ENCODE measurements at regions not wholly inside any gene's neighbourhood (a gene's known extent, or its start where the extent isn't known, plus 50 kb on each side); places are given as distances from the start of the nearest gene placed in this dataset.
A peak's percentile ranks its signal among the peaks of the same experiment; 100 is the strongest.

DNA sequence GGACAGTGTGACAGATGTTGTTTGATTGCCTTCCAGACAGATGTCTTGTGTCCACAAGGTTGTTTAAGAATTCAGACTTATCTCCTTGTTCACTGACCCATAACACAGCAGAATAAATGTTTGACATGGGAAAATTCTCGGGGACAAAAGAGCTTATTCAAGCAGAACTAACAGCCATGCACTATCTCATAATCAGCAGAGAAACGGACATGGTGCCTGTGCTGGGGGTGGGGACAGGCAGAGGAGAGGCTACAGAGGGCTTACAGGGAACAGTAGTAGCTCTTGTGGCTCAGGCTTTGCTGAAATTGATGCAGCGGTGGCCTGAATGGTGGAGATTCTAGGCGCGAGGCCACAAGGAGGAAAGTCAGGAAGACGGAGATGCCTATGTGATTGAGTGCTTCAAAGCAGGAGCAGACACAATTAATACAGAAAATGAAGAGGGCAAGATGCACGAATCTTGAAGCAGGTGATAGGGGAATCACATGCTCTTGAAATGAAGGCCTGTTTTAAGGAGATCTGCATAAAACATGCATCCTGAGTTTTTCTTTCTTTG lies 62.0 kb upstream of the CAB39 start:
- 34 to 39% methylated on average over 7 of the region's 7 CpGs for WGBS, 2 donors
- DNase-seq, result no peak
- Histone ChIP-seq H3K4me3 (ENCODE audit: low read length in 2 of 2) (no peak overlapping the region), H3K36me3 (ENCODE audit: control insufficient read depth in 1 of 2, insufficient read depth in 2 of 2, low read length in 1 of 2) (no peaks in the 10 kb centered on the region), H3K27ac (ENCODE audit: low read depth in 1 of 2, low read length in 2 of 2) (no peak overlapping the region), H3K27me3 (ENCODE audit: control insufficient read depth in 1 of 2, insufficient read depth in 2 of 2, low read length in 1 of 2) (no peaks in the 10 kb centered on the region), H3K9me3 (ENCODE audit: control insufficient read depth, low read length) (no peaks in the 10 kb centered on the region), H3K4me1 (ENCODE audit: control insufficient read depth in 1 of 2, insufficient read depth in 2 of 2, low read length in 2 of 2) (no peaks in the 10 kb centered on the region)
- no peak for ATAC-seq (ENCODE audit: low FRiP score)
- intact Hi-C loops (cut with DNase I), result no loop called here

DNA sequence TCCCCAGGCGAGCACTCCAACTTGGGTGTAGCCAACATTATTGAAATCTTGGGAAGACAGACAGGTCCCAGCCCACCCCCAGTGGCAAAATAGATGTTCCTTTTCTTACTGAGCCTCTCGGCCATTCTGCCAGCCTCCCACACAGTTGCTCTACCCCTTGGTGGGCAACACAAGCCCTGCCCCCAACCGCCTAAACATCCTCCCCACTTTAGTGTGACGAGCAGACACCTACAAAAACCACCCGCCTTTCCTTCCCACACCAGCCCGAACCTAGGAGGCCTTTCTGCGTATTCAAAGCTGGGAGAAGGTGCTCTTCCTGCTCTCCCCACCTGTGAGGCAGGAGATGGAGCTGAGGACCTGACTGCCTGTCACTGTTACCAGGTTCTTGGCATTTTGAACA lies 58.6 kb upstream of the CAB39 start:
- WGBS, 2 donors, result 90 to 93% methylated on average over 7 of the region's 7 CpGs

DNA sequence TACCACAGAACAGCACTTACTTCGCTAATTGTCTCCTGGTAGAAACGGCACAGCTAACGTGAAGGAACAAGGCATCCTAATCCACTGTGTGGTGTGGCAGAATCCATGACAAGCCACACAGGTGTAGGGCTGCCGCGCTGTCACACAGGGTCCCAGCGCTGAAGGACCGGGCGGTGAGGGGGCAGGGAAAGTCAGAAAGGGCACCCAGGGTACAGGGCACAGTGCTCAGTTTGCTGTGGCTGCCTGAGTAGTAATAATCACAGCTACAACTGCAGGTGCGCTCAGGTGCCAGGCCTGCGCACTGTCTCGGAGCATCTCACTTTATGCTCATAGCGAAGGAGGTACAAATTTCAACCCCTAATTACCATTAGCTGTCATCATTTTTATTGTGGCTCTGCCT lies 55.2 kb upstream of the CAB39 start:
- Histone ChIP-seq H3K27ac (ENCODE audit: low read depth in 1 of 2, low read length in 2 of 2) (no peak overlapping the region), H3K9me3 (ENCODE audit: control insufficient read depth, low read length) (no peaks in the 10 kb centered on the region), H3K27me3 (ENCODE audit: control insufficient read depth in 1 of 2, insufficient read depth in 2 of 2, low read length in 1 of 2) (no peaks in the 10 kb centered on the region), H3K4me1 (ENCODE audit: control insufficient read depth in 1 of 2, insufficient read depth in 2 of 2, low read length in 2 of 2) (no peaks in the 10 kb centered on the region), H3K36me3 (ENCODE audit: control insufficient read depth in 1 of 2, insufficient read depth in 2 of 2, low read length in 1 of 2) (no peaks in the 10 kb centered on the region), H3K4me3 (ENCODE audit: low read length in 2 of 2) (no peak overlapping the region)
- intact Hi-C loops (cut with DNase I), result no loop called here
- no peak for DNase-seq
- WGBS, 2 donors, result 94 to 96% methylated on average over 12 of the region's 12 CpGs
- ATAC-seq (ENCODE audit: low FRiP score), result no peak

More for the DNA sequence above, 58.6 kb upstream of the CAB39 start:
- intact Hi-C loops (cut with DNase I), result no loop called here
- ATAC-seq (ENCODE audit: low FRiP score) (no peak), DNase-seq (peak in 1 of 2 donors; percentile 54)
- Histone ChIP-seq H3K36me3 (ENCODE audit: control insufficient read depth in 1 of 2, insufficient read depth in 2 of 2, low read length in 1 of 2) (no peaks in the 10 kb centered on the region), H3K9me3 (ENCODE audit: control insufficient read depth, low read length) (no peaks in the 10 kb centered on the region), H3K27ac (ENCODE audit: low read depth in 1 of 2, low read length in 2 of 2) (no peak overlapping the region), H3K4me1 (ENCODE audit: control insufficient read depth in 1 of 2, insufficient read depth in 2 of 2, low read length in 2 of 2) (no peaks in the 10 kb centered on the region), H3K27me3 (ENCODE audit: control insufficient read depth in 1 of 2, insufficient read depth in 2 of 2, low read length in 1 of 2) (no peaks in the 10 kb centered on the region), H3K4me3 (ENCODE audit: low read length in 2 of 2) (no peak overlapping the region)

- 94 to 95% methylated on average over 10 of the region's 10 CpGs for WGBS, 2 donors
- ATAC-seq (ENCODE audit: low FRiP score), result no peak
- Histone ChIP-seq H3K27ac (ENCODE audit: low read depth in 1 of 2, low read length in 2 of 2) (no peak overlapping the region), H3K27me3 (ENCODE audit: control insufficient read depth in 1 of 2, insufficient read depth in 2 of 2, low read length in 1 of 2) (no peaks in the 10 kb centered on the region), H3K4me1 (ENCODE audit: control insufficient read depth in 1 of 2, insufficient read depth in 2 of 2, low read length in 2 of 2) (no peaks in the 10 kb centered on the region), H3K9me3 (ENCODE audit: control insufficient read depth, low read length) (no peaks in the 10 kb centered on the region), H3K36me3 (ENCODE audit: control insufficient read depth in 1 of 2, insufficient read depth in 2 of 2, low read length in 1 of 2) (no peaks in the 10 kb centered on the region), H3K4me3 (ENCODE audit: low read length in 2 of 2) (no peak overlapping the region)
- intact Hi-C loops (cut with DNase I), result no loop called here
- no peak for DNase-seq
Observed at GRCh38 chr2:230657906-230658305, 54.7 kb upstream of the CAB39 start.

- Histone ChIP-seq H3K36me3 (ENCODE audit: control insufficient read depth in 1 of 2, insufficient read depth in 2 of 2, low read length in 1 of 2) (no peaks in the 10 kb centered on the region), H3K27me3 (ENCODE audit: control insufficient read depth in 1 of 2, insufficient read depth in 2 of 2, low read length in 1 of 2) (no peaks in the 10 kb centered on the region), H3K4me3 (ENCODE audit: low read length in 2 of 2) (no peak overlapping the region), H3K27ac (ENCODE audit: low read depth in 1 of 2, low read length in 2 of 2) (no peak overlapping the region), H3K4me1 (ENCODE audit: control insufficient read depth in 1 of 2, insufficient read depth in 2 of 2, low read length in 2 of 2) (no peaks in the 10 kb centered on the region), H3K9me3 (ENCODE audit: control insufficient read depth, low read length) (no peaks in the 10 kb centered on the region)
- DNase-seq (no peak), ATAC-seq (ENCODE audit: low FRiP score) (no peak)
- 85 to 86% methylated on average over 1 of the region's 1 CpG for WGBS, 2 donors
- intact Hi-C loops (cut with DNase I), result no loop called here
Observed at GRCh38 chr2:230658577-230658876, 54.1 kb upstream of the CAB39 start.

DNA sequence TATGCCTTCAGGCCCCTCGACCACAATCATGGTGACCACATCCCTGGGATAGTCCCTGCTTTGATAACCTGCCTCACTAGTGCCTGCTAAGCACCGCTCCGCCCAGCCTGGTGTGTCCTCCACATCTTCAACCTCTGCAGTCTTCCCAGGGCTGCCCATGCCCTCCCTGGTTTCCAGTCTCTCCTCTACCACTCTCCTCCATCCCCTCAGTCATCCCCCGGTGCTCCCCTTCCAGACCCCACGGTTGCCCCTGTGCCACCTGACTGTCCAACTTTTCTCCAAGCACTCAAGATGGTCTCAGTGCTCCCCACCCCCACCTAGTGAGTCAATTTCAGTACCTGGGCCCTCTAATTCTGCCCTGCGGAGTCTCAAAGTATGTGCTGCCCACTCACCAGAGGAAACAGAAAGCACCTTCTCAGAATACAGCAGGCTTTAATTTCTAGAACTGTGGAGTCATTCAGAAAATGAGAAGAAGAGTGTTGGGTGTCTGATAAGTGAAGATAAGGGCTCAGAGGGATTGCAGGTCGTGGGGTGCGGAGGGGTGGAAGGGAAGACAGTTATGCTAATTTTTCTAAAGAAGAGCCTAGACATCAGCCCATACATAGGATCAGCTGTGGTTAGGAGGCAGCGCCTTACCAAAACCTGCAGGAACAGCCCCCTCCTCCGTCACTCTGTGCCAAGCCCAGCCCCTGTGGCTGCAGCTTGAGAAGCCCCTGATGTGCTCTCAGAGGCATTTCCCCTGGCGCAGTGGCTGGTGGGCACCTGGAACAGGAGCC lies 53.6 kb upstream of the CAB39 start:
- Histone ChIP-seq H3K4me3 (ENCODE audit: low read length in 2 of 2) (no peak overlapping the region), H3K9me3 (ENCODE audit: control insufficient read depth, low read length) (no peaks in the 10 kb centered on the region), H3K27me3 (ENCODE audit: control insufficient read depth in 1 of 2, insufficient read depth in 2 of 2, low read length in 1 of 2) (no peaks in the 10 kb centered on the region), H3K4me1 (ENCODE audit: control insufficient read depth in 1 of 2, insufficient read depth in 2 of 2, low read length in 2 of 2) (no peaks in the 10 kb centered on the region), H3K27ac (ENCODE audit: low read depth in 1 of 2, low read length in 2 of 2) (no peak overlapping the region), H3K36me3 (ENCODE audit: control insufficient read depth in 1 of 2, insufficient read depth in 2 of 2, low read length in 1 of 2) (no peaks in the 10 kb centered on the region)
- 86 to 88% methylated on average over 11 of the region's 11 CpGs for WGBS, 2 donors
- DNase-seq, result no peak
- intact Hi-C loops (cut with DNase I), result no loop called here
- no peak for ATAC-seq (ENCODE audit: low FRiP score)

DNA sequence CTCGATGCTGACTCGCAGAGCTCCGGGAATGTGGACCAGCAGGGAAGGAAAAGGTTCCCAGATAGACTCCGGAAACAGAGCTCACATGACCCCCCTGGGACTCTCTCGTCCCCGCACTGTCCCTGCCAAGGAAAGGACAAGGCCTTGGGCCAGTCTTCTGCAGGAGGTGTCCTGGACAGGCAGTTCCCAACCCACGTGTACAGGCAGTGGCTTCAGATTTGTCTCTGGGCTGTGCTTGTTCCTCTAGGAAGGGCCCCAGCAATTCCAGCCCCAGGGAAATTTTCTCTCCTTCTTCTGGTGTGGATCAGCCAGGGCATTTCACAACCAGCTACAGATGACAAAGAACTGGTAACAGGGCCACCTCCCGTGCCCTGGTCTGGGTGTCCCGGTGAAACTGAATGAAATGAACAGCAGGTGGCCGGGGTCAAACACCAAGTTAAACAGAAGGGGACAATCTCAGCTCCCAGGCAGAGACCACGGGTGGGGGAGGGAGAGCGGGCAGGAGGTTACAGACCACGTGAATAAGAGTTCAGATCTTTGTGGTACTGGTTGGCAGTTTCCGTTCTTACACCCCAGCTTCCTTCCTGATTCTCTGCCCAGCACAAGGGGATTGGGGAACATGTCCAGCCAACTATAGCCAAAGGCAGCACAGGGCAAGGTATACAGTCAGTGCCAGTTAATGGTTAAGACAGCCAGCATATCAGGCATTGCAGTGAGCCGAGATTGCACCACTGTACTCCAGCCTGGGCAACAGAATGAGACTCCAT lies 52.2 kb upstream of the CAB39 start:
- DNase-seq (peak in 1 of 2 donors; percentile 85), ATAC-seq (ENCODE audit: low FRiP score) (no peak)
- intact Hi-C loops (cut with DNase I), result no loop called here

GRCh38 chr2:230661072-230661957 lies 51.3 kb upstream of the CAB39 start:
- ATAC-seq (ENCODE audit: low FRiP score), result no peak
- Histone ChIP-seq H3K36me3 (ENCODE audit: control insufficient read depth in 1 of 2, insufficient read depth in 2 of 2, low read length in 1 of 2) (no peaks in the 10 kb centered on the region), H3K27me3 (ENCODE audit: control insufficient read depth in 1 of 2, insufficient read depth in 2 of 2, low read length in 1 of 2) (no peaks in the 10 kb centered on the region), H3K9me3 (ENCODE audit: control insufficient read depth, low read length) (no peaks in the 10 kb centered on the region), H3K4me3 (ENCODE audit: low read length in 2 of 2) (no peak overlapping the region), H3K27ac (ENCODE audit: low read depth in 1 of 2, low read length in 2 of 2) (no peak overlapping the region), H3K4me1 (ENCODE audit: control insufficient read depth in 1 of 2, insufficient read depth in 2 of 2, low read length in 2 of 2) (no peaks in the 10 kb centered on the region)
- DNase-seq, result no peak
- intact Hi-C loops (cut with DNase I), result no loop called here
- 89 to 92% methylated on average over 8 of the region's 8 CpGs for WGBS, 2 donors

More for the DNA sequence above, 52.2 kb upstream of the CAB39 start:
- Histone ChIP-seq H3K4me3 (ENCODE audit: low read length in 2 of 2) (no peak overlapping the region), H3K4me1 (ENCODE audit: control insufficient read depth in 1 of 2, insufficient read depth in 2 of 2, low read length in 2 of 2) (no peaks in the 10 kb centered on the region), H3K9me3 (ENCODE audit: control insufficient read depth, low read length) (no peaks in the 10 kb centered on the region), H3K27ac (ENCODE audit: low read depth in 1 of 2, low read length in 2 of 2) (no peak overlapping the region), H3K36me3 (ENCODE audit: control insufficient read depth in 1 of 2, insufficient read depth in 2 of 2, low read length in 1 of 2) (no peaks in the 10 kb centered on the region), H3K27me3 (ENCODE audit: control insufficient read depth in 1 of 2, insufficient read depth in 2 of 2, low read length in 1 of 2) (no peaks in the 10 kb centered on the region)
- WGBS, 2 donors, result 74 to 77% methylated on average over 15 of the region's 15 CpGs

All from aorta (tissue), 5 donors.